HG02678 (cell line): ENCODE measurements at regions not wholly inside any gene's neighbourhood (a gene's known extent, or its start where the extent isn't known, plus 50 kb on each side); places are given as distances from the start of the nearest gene placed in this dataset.

Experiments used
- ATAC-seq: cut with Tn5 transposase; IDR thresholded peaks from one replicate; pipeline ENCODE4 v1.9.1; 2021; ENCODE audit warnings: mild to moderate bottlenecking, moderate library complexity; ENCODE audit not compliant: unreplicated experiment

DNA sequence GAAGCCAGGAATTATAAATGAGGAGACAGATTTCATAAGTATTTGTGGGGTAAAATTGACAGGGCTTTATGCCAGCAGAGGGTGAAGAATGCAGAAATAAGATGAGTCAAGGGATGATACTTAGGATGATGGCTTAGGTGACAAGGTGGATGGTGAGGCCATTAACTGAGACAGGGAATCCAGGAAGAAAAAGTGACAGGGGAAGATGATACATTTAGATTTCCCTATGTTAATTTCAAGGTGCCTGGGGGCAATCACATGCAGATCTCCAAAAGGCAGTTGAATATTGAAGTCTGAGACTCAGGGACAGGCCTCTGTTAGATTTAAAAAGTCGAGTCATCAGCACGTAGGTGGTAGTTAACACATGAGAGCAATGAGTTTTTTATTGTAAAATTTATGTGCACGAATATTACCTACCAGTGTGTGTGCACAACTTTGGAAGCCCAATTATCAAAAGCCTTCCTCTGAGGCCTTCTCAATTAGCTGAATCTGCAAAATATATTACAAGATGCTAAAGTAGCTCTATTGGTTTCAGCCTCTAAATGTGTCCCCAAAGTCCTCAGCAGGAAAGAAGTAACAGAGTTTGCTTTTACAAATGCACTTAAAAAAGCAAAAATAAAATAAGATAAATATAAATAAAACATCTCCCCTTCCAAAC lies 67.9 kb upstream of the CHL1 start:
- no peak for ATAC-seq

DNA sequence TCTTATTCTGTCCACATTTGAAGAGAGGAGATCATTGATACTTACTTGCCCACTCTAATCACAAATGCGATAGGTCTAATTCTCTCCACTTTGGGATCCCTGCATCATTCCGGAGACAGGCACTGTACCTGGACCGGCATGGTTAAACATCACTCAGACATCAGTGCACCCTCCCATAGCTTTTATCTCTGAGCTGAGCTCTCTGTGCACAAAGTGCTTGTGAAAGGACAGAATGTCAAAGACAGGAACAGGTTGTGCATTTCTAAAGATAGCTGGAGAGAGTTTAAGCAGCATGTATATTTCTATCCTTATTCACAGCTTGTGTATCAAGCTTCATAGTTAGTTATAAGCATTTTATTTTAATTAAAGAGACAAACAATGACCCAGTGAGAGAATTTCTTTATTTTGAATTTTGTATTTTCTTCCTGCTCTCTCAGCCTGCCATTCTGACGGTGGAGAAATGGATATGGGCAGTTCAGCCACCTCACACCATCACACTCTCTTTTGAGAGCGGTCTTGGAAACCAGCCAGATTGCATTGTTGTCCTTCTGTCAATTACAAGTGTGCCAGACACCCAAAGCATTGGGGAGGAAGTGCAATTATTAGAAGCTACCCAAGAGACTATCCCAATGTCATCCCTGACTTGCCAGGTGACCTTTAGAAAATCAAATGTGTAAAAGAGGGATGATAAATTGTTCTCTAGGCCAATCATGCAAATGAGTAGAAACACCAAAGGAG lies 65.2 kb upstream of the CHL1 start:
- no peak for ATAC-seq

DNA sequence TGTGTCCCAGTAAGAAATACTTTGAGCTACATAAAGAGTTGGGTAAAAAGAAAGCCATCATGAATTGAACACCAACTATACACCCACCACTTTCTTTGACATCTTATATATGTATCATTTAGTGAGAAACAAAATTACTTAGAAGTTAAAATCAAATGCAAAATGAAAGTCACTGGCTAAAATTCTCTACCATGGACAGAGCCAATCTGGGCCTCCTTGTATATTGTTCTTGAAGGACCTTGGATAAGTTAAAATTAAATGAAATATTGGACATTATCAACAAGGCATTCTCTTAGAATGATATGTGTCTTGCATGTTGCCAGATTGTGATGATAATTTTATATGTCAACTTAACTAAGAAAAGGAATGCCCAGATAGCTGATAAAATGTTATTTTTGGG lies 64.2 kb upstream of the CHL1 start:
- no peak for ATAC-seq

DNA sequence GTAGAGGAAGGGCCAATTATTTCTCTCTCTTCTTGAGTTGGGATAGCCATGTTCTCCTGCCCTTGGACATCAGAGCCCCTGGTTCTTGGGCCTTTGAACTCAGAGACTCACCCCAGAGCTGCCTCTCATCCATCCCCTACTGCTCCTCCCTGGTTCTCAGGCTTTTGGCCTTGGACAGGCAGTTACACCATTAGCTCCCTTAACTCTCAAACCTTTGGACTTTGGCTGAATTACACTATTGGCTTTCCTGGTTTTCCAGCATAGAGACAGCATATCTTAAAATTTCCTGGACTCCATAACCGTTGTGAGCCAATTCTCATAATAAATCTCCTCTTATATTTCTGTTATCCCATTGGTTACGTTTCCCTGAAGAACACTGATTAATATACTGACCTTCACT lies 63.7 kb upstream of the CHL1 start:
- ATAC-seq: no peak

DNA sequence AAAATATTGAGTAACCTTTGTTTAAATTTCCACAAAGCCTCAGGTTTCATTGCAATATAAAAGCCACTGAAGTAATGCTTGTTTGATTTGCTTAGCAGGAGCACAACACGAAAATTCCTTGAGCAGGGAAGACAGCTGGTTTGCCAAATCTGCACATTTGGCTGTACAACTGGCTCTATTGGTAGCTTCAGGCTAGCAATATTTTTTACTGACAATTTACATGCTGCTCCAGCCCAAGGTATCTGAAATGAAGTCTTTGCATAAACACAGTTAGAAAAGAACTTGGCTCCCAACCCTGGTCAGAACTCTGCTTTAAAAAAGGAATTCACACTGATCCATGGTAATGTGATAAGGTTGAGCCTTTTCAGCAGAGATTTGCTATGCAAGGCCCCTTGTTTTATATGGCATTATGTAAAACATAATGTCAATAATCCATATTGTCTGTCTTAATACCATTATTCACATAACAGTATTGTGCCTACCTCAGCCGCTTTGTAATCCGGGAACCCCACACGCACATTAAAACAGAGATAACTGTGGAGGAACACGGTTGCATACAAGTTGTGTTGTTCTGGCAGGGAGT lies 55.7 kb upstream of the CHL1 start:
- no peak for ATAC-seq
